Loucy (cell line): ENCODE measurements at regions not wholly inside any gene's neighbourhood (a gene's known extent, or its start where the extent isn't known, plus 50 kb on each side); places are given as distances from the start of the nearest gene placed in this dataset.

Experiments
- CTCF ChIP-seq: fragments of 200-600 bp; sonication (generic); conservative IDR thresholded peaks from 2 replicates; pipeline ENCODE4 v1.5.1; 2014; ENCODE audit warnings: mild to moderate bottlenecking, antibody characterized with exemption, low read length
- EZH2phosphoT487 ChIP-seq: fragments of 200-600 bp; IDR thresholded peaks from 2 replicates; pipeline ENCODE4 v1.6.1; 2018; ENCODE audit warnings: antibody characterized with exemption, mild to moderate bottlenecking, moderate library complexity, borderline replicate concordance

DNA sequence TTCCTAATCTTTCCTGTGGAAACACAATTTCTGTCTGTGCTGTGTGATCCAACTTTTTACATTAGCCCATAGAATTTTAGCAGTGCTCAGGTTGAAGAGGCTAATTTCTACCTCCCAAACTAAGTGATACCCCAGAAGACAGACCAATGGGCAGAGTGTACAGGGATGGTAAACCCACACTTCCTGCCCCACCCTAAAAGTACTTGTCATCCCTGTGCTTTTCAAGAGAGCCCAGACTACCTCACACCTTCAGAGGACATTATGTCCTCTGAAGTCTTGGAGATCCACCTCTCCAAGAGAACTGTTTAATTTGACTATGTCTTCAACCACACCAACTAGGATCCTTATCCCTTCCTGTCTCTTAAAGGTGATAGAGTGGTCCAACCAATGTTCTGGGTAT, 82.0 kb upstream of the ACSL1 start:
- TF ChIP-seq CTCF (no peak), EZH2phosphoT487 (no peak)
